ENCODE measurements at regions not wholly inside any gene's neighbourhood (a gene's known extent, or its start where the extent isn't known, plus 50 kb on each side); places are given as distances from the start of the nearest gene placed in this dataset. TPM values are rescaled to one million over a fixed set of nuclear protein-coding genes. Genes with fewer than 3 reads are reported as not detected.

MicroRNAs encoded in the stretch of these regions (microRNA counts, 767-probe panel; counts per million panel counts)
- microRNA hsa-miR-146a-5p: not detected

Measured in HepG2 (cell line).